ENCODE measurements at regions not wholly inside any gene's neighbourhood (a gene's known extent, or its start where the extent isn't known, plus 50 kb on each side); places are given as distances from the start of the nearest gene placed in this dataset.

GRCh38 chr3:148408667-148409066 is 289.0 kb upstream of the AGTR1 start:
- H3K36me3 Mint-ChIP-seq, result no peaks in the 10 kb centered on the region
- no peaks in the 10 kb centered on the region for H3K4me1 Mint-ChIP-seq
- DNase-seq, result no peak
- Histone ChIP-seq H3K9me3 (ENCODE audit: control insufficient read depth in 1 of 2, low read length in 2 of 2) (no peaks in the 10 kb centered on the region), H3K27ac (ENCODE audit: low read depth, low read length) (no peak overlapping the region), H3K36me3 (ENCODE audit: insufficient read depth, low read length) (no peaks in the 10 kb centered on the region), H3K4me3 (ENCODE audit: low read length in 2 of 2) (no peak overlapping the region), H3K27me3 (ENCODE audit: insufficient read depth, low read length) (no peaks in the 10 kb centered on the region), H3K4me1 (ENCODE audit: insufficient read depth, low read length) (no peaks in the 10 kb centered on the region)
- peaks cover 0 to 15% (median 8%) of the 10 kb centered on the region in 8 donors for H3K9me3 Mint-ChIP-seq
- ChIA-PET CTCF (ENCODE audit: partially characterized antibody) (no interaction called here), POLR2A (ENCODE audit: partially characterized antibody) (no interaction called here)
- no peak overlapping the region for H3K4me3 Mint-ChIP-seq
- H3K27ac Mint-ChIP-seq, result no peak overlapping the region
- intact Hi-C loops (cut with micrococcal nuclease), result no loop called here
- H3K27me3 Mint-ChIP-seq, result no peaks in the 10 kb centered on the region

GRCh38 chr3:148420242-148420641 is 277.5 kb upstream of the AGTR1 start:
- H3K36me3 ChIP-seq (ENCODE audit: insufficient read depth, low read length), result no peaks in the 10 kb centered on the region
- H3K4me3 Mint-ChIP-seq, result no peak overlapping the region
- DNase-seq, result no peak
- POLR2A ChIA-PET (ENCODE audit: partially characterized antibody), result no interaction called here
- no peaks in the 10 kb centered on the region for H3K4me1 Mint-ChIP-seq
- H3K4me3 ChIP-seq (ENCODE audit: low read length in 2 of 2), result no peak overlapping the region
- no peak overlapping the region for H3K27ac ChIP-seq (ENCODE audit: low read depth, low read length)
- H3K27me3 Mint-ChIP-seq, result no peaks in the 10 kb centered on the region
- CTCF ChIA-PET (ENCODE audit: partially characterized antibody), result no interaction called here
- no peak overlapping the region for H3K27ac Mint-ChIP-seq
- H3K9me3 ChIP-seq (ENCODE audit: control insufficient read depth in 1 of 2, low read length in 2 of 2), result no peaks in the 10 kb centered on the region
- no peaks in the 10 kb centered on the region for H3K4me1 ChIP-seq (ENCODE audit: insufficient read depth, low read length)
- H3K36me3 Mint-ChIP-seq, result no peaks in the 10 kb centered on the region
- H3K9me3 Mint-ChIP-seq, result peaks cover 0 to 5% (median under 1%) of the 10 kb centered on the region in 8 donors
- intact Hi-C loops (cut with micrococcal nuclease), result no loop called here
- H3K27me3 ChIP-seq (ENCODE audit: insufficient read depth, low read length), result no peaks in the 10 kb centered on the region

GRCh38 chr3:148428862-148429605 is 268.7 kb upstream of the AGTR1 start:
- intact Hi-C loops (cut with micrococcal nuclease), result no loop called here
- ChIA-PET POLR2A (ENCODE audit: partially characterized antibody) (no interaction called here), CTCF (ENCODE audit: partially characterized antibody) (no interaction called here)
- no peaks in the 10 kb centered on the region for H3K36me3 ChIP-seq (ENCODE audit: insufficient read depth, low read length)
- DNase-seq, result no peak
- no peaks in the 10 kb centered on the region for H3K4me1 Mint-ChIP-seq
- no peak overlapping the region for H3K27ac Mint-ChIP-seq
- H3K9me3 ChIP-seq (ENCODE audit: control insufficient read depth in 1 of 2, low read length in 2 of 2), result no peaks in the 10 kb centered on the region
- no peaks in the 10 kb centered on the region for H3K4me1 ChIP-seq (ENCODE audit: insufficient read depth, low read length)
- no peaks in the 10 kb centered on the region for H3K27me3 Mint-ChIP-seq
- H3K27me3 ChIP-seq (ENCODE audit: insufficient read depth, low read length), result no peaks in the 10 kb centered on the region
- no peak overlapping the region for H3K4me3 ChIP-seq (ENCODE audit: low read length in 2 of 2)
- no peak overlapping the region for H3K27ac ChIP-seq (ENCODE audit: low read depth, low read length)
- H3K4me3 Mint-ChIP-seq, result no peak overlapping the region
- peaks cover 0 to 7% (median 2%) of the 10 kb centered on the region in 8 donors for H3K9me3 Mint-ChIP-seq
- H3K36me3 Mint-ChIP-seq, result no peaks in the 10 kb centered on the region

GRCh38 chr3:148433665-148434064 is 264.0 kb upstream of the AGTR1 start:
- H3K9me3 ChIP-seq (ENCODE audit: control insufficient read depth in 1 of 2, low read length in 2 of 2), result no peaks in the 10 kb centered on the region
- CTCF ChIA-PET (ENCODE audit: partially characterized antibody), result no interaction called here

GRCh38 chr3:148435534-148435933 is 262.2 kb upstream of the AGTR1 start:
- Histone ChIP-seq H3K27ac (ENCODE audit: low read depth, low read length) (no peak overlapping the region), H3K36me3 (ENCODE audit: insufficient read depth, low read length) (no peaks in the 10 kb centered on the region), H3K4me3 (ENCODE audit: low read length in 2 of 2) (no peak overlapping the region), H3K9me3 (ENCODE audit: control insufficient read depth in 1 of 2, low read length in 2 of 2) (no peaks in the 10 kb centered on the region), H3K4me1 (ENCODE audit: insufficient read depth, low read length) (no peaks in the 10 kb centered on the region), H3K27me3 (ENCODE audit: insufficient read depth, low read length) (no peaks in the 10 kb centered on the region)
- Mint-ChIP-seq H3K27ac (no peak overlapping the region), H3K4me1 (no peaks in the 10 kb centered on the region), H3K36me3 (no peaks in the 10 kb centered on the region), H3K27me3 (no peaks in the 10 kb centered on the region), H3K9me3 (peaks cover 0 to 7% (median 2%) of the 10 kb centered on the region in 8 donors), H3K4me3 (no peak overlapping the region)
- POLR2A ChIA-PET (ENCODE audit: partially characterized antibody), result no interaction called here
- DNase-seq, result no peak
- intact Hi-C loops (cut with micrococcal nuclease), result no loop called here
- CTCF ChIA-PET (ENCODE audit: partially characterized antibody), result no interaction called here

More at GRCh38 chr3:148433665-148434064, 264.0 kb upstream of the AGTR1 start:
- Mint-ChIP-seq H3K27ac (no peak overlapping the region), H3K27me3 (no peaks in the 10 kb centered on the region), H3K9me3 (peaks cover 0 to 7% (median 2%) of the 10 kb centered on the region in 8 donors), H3K4me1 (no peaks in the 10 kb centered on the region), H3K36me3 (no peaks in the 10 kb centered on the region), H3K4me3 (no peak overlapping the region)
- Histone ChIP-seq H3K27ac (ENCODE audit: low read depth, low read length) (no peak overlapping the region), H3K27me3 (ENCODE audit: insufficient read depth, low read length) (no peaks in the 10 kb centered on the region), H3K4me1 (ENCODE audit: insufficient read depth, low read length) (no peaks in the 10 kb centered on the region), H3K4me3 (ENCODE audit: low read length in 2 of 2) (no peak overlapping the region), H3K36me3 (ENCODE audit: insufficient read depth, low read length) (no peaks in the 10 kb centered on the region)
- intact Hi-C loops (cut with micrococcal nuclease), result no loop called here
- DNase-seq, result no peak
- POLR2A ChIA-PET (ENCODE audit: partially characterized antibody), result no interaction called here

GRCh38 chr3:148439254-148439822 is 258.4 kb upstream of the AGTR1 start:
- no peaks in the 10 kb centered on the region for H3K27me3 Mint-ChIP-seq
- no peak overlapping the region for H3K27ac Mint-ChIP-seq
- H3K4me3 Mint-ChIP-seq, result no peak overlapping the region
- Histone ChIP-seq H3K36me3 (ENCODE audit: insufficient read depth, low read length) (no peaks in the 10 kb centered on the region), H3K4me3 (ENCODE audit: low read length in 2 of 2) (no peak overlapping the region), H3K9me3 (ENCODE audit: control insufficient read depth in 1 of 2, low read length in 2 of 2) (no peaks in the 10 kb centered on the region), H3K27me3 (ENCODE audit: insufficient read depth, low read length) (no peaks in the 10 kb centered on the region), H3K27ac (ENCODE audit: low read depth, low read length) (no peak overlapping the region), H3K4me1 (ENCODE audit: insufficient read depth, low read length) (no peaks in the 10 kb centered on the region)
- intact Hi-C loops (cut with micrococcal nuclease), result no loop called here
- no peak for DNase-seq
- H3K4me1 Mint-ChIP-seq, result no peaks in the 10 kb centered on the region
- CTCF ChIA-PET (ENCODE audit: partially characterized antibody), result no interaction called here
- POLR2A ChIA-PET (ENCODE audit: partially characterized antibody), result no interaction called here
- no peaks in the 10 kb centered on the region for H3K36me3 Mint-ChIP-seq
- H3K9me3 Mint-ChIP-seq, result peaks cover 0 to 3% (median 0%) of the 10 kb centered on the region in 8 donors

- no peaks in the 10 kb centered on the region for H3K4me1 Mint-ChIP-seq
- Histone ChIP-seq H3K4me3 (ENCODE audit: low read length in 2 of 2) (no peak overlapping the region), H3K27ac (ENCODE audit: low read depth, low read length) (no peak overlapping the region), H3K27me3 (ENCODE audit: insufficient read depth, low read length) (no peaks in the 10 kb centered on the region), H3K4me1 (ENCODE audit: insufficient read depth, low read length) (no peaks in the 10 kb centered on the region), H3K9me3 (ENCODE audit: control insufficient read depth in 1 of 2, low read length in 2 of 2) (no peaks in the 10 kb centered on the region), H3K36me3 (ENCODE audit: insufficient read depth, low read length) (no peaks in the 10 kb centered on the region)
- intact Hi-C loops (cut with micrococcal nuclease), result no loop called here
- no peaks in the 10 kb centered on the region for H3K27me3 Mint-ChIP-seq
- CTCF ChIA-PET (ENCODE audit: partially characterized antibody), result no interaction called here
- POLR2A ChIA-PET (ENCODE audit: partially characterized antibody), result no interaction called here
- H3K4me3 Mint-ChIP-seq, result no peak overlapping the region
- H3K36me3 Mint-ChIP-seq, result no peaks in the 10 kb centered on the region
- peaks cover 0 to 3% (median 0%) of the 10 kb centered on the region in 8 donors for H3K9me3 Mint-ChIP-seq
- H3K27ac Mint-ChIP-seq, result no peak overlapping the region
- DNase-seq, result no peak
These were observed 256.5 kb upstream of the AGTR1 start for GRCh38 chr3:148441191-148441590.
